Calu3 (cell line): ENCODE measurements at regions not wholly inside any gene's neighbourhood (a gene's known extent, or its start where the extent isn't known, plus 50 kb on each side); places are given as distances from the start of the nearest gene placed in this dataset.

Experiments
- BruUV-seq: library from RNA; stranded (reverse); fragments of 400-500 nt; replicated peaks from 2 replicates; lab custom pipeline; 2021; lab: Mats Ljungman, UMichigan
- CTCF ChIA-PET: fragments of 300-600 bp; sonication (Branson Sonifier 250); formaldehyde crosslinking; loops from one replicate; lab custom pipeline; 2022; ENCODE audit warnings: antibody characterized with exemption; lab: Charles Lee
- DNase-seq: peaks from one replicate; pipeline ENCODE4 v3.0.0; 2022
- H3K27ac Mint-ChIP-seq: one replicate; pipeline ENCODE4 v1.8.0; 2022; ENCODE audit warnings: mixed read lengths; ENCODE audit not compliant: unreplicated experiment
- H3K27me3 Mint-ChIP-seq: one replicate; pipeline ENCODE4 v1.8.0; 2022; ENCODE audit warnings: mixed read lengths; ENCODE audit not compliant: unreplicated experiment
- H3K36me3 Mint-ChIP-seq: one replicate; pipeline ENCODE4 v1.8.0; 2022; ENCODE audit warnings: mild to moderate bottlenecking, moderate library complexity, mixed read lengths; ENCODE audit not compliant: insufficient read depth, unreplicated experiment
- H3K4me1 Mint-ChIP-seq: one replicate; pipeline ENCODE4 v1.8.0; 2022; ENCODE audit warnings: mild to moderate bottlenecking, low read depth, mixed read lengths; ENCODE audit not compliant: unreplicated experiment
- H3K4me3 Mint-ChIP-seq: one replicate; pipeline ENCODE4 v1.8.0; 2022; ENCODE audit warnings: mild to moderate bottlenecking, low read depth, moderate library complexity, mixed read lengths; ENCODE audit not compliant: unreplicated experiment
- H3K9me3 Mint-ChIP-seq: one replicate; pipeline ENCODE4 v1.8.0; 2022; ENCODE audit warnings: low read depth, mixed read lengths; ENCODE audit not compliant: unreplicated experiment
- CTCF ChIP-seq: fragments of 200-600 bp; IDR thresholded peaks from one replicate; pipeline ENCODE4 v1.8.0; 2022; ENCODE audit warnings: antibody characterized with exemption; ENCODE audit not compliant: unreplicated experiment
- intact Hi-C: fragments of 100-400 bp; cut with micrococcal nuclease; formaldehyde crosslinking; loops from one replicate; pipeline ENCODE4 v1.10.0; 2022; ENCODE audit not compliant: unreplicated experiment

GRCh38 chr6:140160909-140161308, 786.5 kb upstream of the CITED2 start:
- Mint-ChIP-seq H3K27ac (no peak overlapping the region), H3K36me3 (no peaks in the 10 kb centered on the region), H3K4me1 (no peaks in the 10 kb centered on the region), H3K27me3 (no peaks in the 10 kb centered on the region), H3K9me3 (peaks cover 5% of the 10 kb centered on the region), H3K4me3 (no peak overlapping the region)
- no peak for TF ChIP-seq CTCF
- BruUV-seq = no TSS peak
- intact Hi-C loops = no loop called here
- CTCF ChIA-PET = no interaction called here
- no peak for DNase-seq

GRCh38 chr6:140160494-140160893, 786.0 kb upstream of the CITED2 start:
- H3K27me3 Mint-ChIP-seq = no peaks in the 10 kb centered on the region
- CTCF ChIA-PET = no interaction called here
- no peak for DNase-seq
- intact Hi-C loops = no loop called here
- no peak overlapping the region for H3K4me3 Mint-ChIP-seq
- peaks cover 5% of the 10 kb centered on the region for H3K9me3 Mint-ChIP-seq
- BruUV-seq = no TSS peak
- TF ChIP-seq CTCF = no peak
- H3K27ac Mint-ChIP-seq = no peak overlapping the region
- no peaks in the 10 kb centered on the region for H3K36me3 Mint-ChIP-seq
- no peaks in the 10 kb centered on the region for H3K4me1 Mint-ChIP-seq

GRCh38 chr6:140156131-140156530, 781.7 kb upstream of the CITED2 start:
- Mint-ChIP-seq H3K36me3 (no peaks in the 10 kb centered on the region), H3K9me3 (no peaks in the 10 kb centered on the region), H3K4me3 (no peak overlapping the region), H3K4me1 (no peaks in the 10 kb centered on the region), H3K27me3 (no peaks in the 10 kb centered on the region), H3K27ac (no peak overlapping the region)
- intact Hi-C loops = no loop called here
- no TSS peak for BruUV-seq
- DNase-seq = no peak
- CTCF ChIA-PET = no interaction called here
- no peak for TF ChIP-seq CTCF

- H3K36me3 Mint-ChIP-seq = no peaks in the 10 kb centered on the region
- intact Hi-C loops = no loop called here
- no TSS peak for BruUV-seq
- H3K27ac Mint-ChIP-seq = no peak overlapping the region
- TF ChIP-seq CTCF = no peak
- no peaks in the 10 kb centered on the region for H3K9me3 Mint-ChIP-seq
- H3K4me1 Mint-ChIP-seq = no peaks in the 10 kb centered on the region
- DNase-seq = no peak
- CTCF ChIA-PET = no interaction called here
- no peak overlapping the region for H3K4me3 Mint-ChIP-seq
- no peaks in the 10 kb centered on the region for H3K27me3 Mint-ChIP-seq
Observed at GRCh38 chr6:140155451-140156126, 781.1 kb upstream of the CITED2 start.
